ENCODE measurements at regions not wholly inside any gene's neighbourhood (a gene's known extent, or its start where the extent isn't known, plus 50 kb on each side); places are given as distances from the start of the nearest gene placed in this dataset.

GRCh38 chr5:112647428-112647827 lies 90.3 kb upstream of the APC start:
- Mint-ChIP-seq H3K4me3 (no peak overlapping the region), H3K27ac (no peak overlapping the region), H3K9me3 (peaks cover 5% of the 10 kb centered on the region), H3K27me3 (ENCODE audit: low read depth) (no peaks in the 10 kb centered on the region), H3K4me1 (peaks cover 11% of the 10 kb centered on the region), H3K36me3 (no peaks in the 10 kb centered on the region)
- peak; percentile 59 for DNase-seq (ENCODE audit: low spot score)
- peak; percentile 98 for ATAC-seq
- ChIA-PET POLR2A (no interaction called here), CTCF (interaction anchor here (1.0 kb wide), 1 partner anchor 201 kb away, joined by 3 read pairs; no protein-coding TSS in a partner anchor)
- TF ChIP-seq FOXP4 (CRISPR knock-in tag; IDR thresholded peaks at IDR 0.05) (no peak), E2F1 (CRISPR knock-in tag; IDR thresholded peaks at IDR 0.05) (no peak), ATF1 (CRISPR knock-in tag; IDR thresholded peaks at IDR 0.05) (no peak), TEAD4 (CRISPR knock-in tag; IDR thresholded peaks at IDR 0.05) (no peak)
- TF ChIP-seq, protein P1, sequence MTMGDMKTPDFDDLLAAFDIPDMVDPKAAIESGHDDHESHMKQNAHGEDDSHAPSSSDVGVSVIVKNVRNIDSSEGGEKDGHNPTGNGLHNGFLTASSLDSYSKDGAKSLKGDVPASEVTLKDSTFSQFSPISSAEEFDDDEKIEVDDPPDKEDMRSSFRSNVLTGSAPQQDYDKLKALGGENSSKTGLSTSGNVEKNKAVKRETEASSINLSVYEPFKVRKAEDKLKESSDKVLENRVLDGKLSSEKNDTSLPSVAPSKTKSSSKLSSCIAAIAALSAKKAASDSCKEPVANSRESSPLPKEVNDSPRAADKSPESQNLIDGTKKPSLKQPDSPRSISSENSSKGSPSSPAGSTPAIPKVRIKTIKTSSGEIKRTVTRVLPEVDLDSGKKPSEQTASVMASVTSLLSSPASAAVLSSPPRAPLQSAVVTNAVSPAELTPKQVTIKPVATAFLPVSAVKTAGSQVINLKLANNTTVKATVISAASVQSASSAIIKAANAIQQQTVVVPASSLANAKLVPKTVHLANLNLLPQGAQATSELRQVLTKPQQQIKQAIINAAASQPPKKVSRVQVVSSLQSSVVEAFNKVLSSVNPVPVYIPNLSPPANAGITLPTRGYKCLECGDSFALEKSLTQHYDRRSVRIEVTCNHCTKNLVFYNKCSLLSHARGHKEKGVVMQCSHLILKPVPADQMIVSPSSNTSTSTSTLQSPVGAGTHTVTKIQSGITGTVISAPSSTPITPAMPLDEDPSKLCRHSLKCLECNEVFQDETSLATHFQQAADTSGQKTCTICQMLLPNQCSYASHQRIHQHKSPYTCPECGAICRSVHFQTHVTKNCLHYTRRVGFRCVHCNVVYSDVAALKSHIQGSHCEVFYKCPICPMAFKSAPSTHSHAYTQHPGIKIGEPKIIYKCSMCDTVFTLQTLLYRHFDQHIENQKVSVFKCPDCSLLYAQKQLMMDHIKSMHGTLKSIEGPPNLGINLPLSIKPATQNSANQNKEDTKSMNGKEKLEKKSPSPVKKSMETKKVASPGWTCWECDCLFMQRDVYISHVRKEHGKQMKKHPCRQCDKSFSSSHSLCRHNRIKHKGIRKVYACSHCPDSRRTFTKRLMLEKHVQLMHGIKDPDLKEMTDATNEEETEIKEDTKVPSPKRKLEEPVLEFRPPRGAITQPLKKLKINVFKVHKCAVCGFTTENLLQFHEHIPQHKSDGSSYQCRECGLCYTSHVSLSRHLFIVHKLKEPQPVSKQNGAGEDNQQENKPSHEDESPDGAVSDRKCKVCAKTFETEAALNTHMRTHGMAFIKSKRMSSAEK (CRISPR knock-in tag; IDR thresholded peaks at IDR 0.05; ENCODE audit: borderline replicate concordance), result peak; percentile 38; the same call in 1 of the 2 replicates

- no peak for ATAC-seq
- POLR2A ChIA-PET, result no interaction called here
- no peaks in the 10 kb centered on the region for H3K27me3 Mint-ChIP-seq (ENCODE audit: low read depth)
- TF ChIP-seq E2F1 (CRISPR knock-in tag; IDR thresholded peaks at IDR 0.05) (no peak), FOXP1 (CRISPR knock-in tag; IDR thresholded peaks at IDR 0.05; ENCODE audit: borderline replicate concordance) (no peak), NFE2L1 (CRISPR knock-in tag; IDR thresholded peaks at IDR 0.05) (no peak), ZNF671 (CRISPR knock-in tag; IDR thresholded peaks at IDR 0.05) (no peak), CREB1 (CRISPR knock-in tag; IDR thresholded peaks at IDR 0.05) (no peak), SOX15 (CRISPR knock-in tag; IDR thresholded peaks at IDR 0.05) (no peak), JUN (CRISPR knock-in tag; IDR thresholded peaks at IDR 0.05) (no peak), RORB (CRISPR knock-in tag; IDR thresholded peaks at IDR 0.05) (no peak), SP1 (CRISPR knock-in tag; conservative IDR thresholded peaks at IDR 0.05) (no peak), ZNF232 (CRISPR knock-in tag; IDR thresholded peaks at IDR 0.05) (no peak), CBFB (CRISPR knock-in tag; IDR thresholded peaks at IDR 0.05; ENCODE audit: low read depth) (no peak), FOXJ3 (CRISPR knock-in tag; IDR thresholded peaks at IDR 0.05; ENCODE audit: borderline replicate concordance) (no peak), KAT7 (CRISPR knock-in tag; IDR thresholded peaks at IDR 0.05; ENCODE audit: borderline replicate concordance) (no peak)
- TF ChIP-seq, protein P2, sequence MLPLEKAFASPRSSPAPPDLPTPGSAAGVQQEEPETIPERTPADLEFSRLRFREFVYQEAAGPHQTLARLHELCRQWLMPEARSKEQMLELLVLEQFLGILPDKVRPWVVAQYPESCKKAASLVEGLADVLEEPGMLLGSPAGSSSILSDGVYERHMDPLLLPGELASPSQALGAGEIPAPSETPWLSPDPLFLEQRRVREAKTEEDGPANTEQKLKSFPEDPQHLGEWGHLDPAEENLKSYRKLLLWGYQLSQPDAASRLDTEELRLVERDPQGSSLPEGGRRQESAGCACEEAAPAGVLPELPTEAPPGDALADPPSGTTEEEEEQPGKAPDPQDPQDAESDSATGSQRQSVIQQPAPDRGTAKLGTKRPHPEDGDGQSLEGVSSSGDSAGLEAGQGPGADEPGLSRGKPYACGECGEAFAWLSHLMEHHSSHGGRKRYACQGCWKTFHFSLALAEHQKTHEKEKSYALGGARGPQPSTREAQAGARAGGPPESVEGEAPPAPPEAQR (CRISPR knock-in tag; IDR thresholded peaks at IDR 0.05), result no peak
- TF ChIP-seq, protein P3, sequence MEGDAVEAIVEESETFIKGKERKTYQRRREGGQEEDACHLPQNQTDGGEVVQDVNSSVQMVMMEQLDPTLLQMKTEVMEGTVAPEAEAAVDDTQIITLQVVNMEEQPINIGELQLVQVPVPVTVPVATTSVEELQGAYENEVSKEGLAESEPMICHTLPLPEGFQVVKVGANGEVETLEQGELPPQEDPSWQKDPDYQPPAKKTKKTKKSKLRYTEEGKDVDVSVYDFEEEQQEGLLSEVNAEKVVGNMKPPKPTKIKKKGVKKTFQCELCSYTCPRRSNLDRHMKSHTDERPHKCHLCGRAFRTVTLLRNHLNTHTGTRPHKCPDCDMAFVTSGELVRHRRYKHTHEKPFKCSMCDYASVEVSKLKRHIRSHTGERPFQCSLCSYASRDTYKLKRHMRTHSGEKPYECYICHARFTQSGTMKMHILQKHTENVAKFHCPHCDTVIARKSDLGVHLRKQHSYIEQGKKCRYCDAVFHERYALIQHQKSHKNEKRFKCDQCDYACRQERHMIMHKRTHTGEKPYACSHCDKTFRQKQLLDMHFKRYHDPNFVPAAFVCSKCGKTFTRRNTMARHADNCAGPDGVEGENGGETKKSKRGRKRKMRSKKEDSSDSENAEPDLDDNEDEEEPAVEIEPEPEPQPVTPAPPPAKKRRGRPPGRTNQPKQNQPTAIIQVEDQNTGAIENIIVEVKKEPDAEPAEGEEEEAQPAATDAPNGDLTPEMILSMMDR (IDR thresholded peaks at IDR 0.05), result no peak
- TF ChIP-seq, protein P4, sequence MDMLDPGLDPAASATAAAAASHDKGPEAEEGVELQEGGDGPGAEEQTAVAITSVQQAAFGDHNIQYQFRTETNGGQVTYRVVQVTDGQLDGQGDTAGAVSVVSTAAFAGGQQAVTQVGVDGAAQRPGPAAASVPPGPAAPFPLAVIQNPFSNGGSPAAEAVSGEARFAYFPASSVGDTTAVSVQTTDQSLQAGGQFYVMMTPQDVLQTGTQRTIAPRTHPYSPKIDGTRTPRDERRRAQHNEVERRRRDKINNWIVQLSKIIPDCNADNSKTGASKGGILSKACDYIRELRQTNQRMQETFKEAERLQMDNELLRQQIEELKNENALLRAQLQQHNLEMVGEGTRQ (CRISPR knock-in tag; IDR thresholded peaks at IDR 0.05), result no peak
- TF ChIP-seq, protein P5, sequence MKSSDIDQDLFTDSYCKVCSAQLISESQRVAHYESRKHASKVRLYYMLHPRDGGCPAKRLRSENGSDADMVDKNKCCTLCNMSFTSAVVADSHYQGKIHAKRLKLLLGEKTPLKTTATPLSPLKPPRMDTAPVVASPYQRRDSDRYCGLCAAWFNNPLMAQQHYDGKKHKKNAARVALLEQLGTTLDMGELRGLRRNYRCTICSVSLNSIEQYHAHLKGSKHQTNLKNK (CRISPR knock-in tag; IDR thresholded peaks at IDR 0.05), result no peak
Observed at GRCh38 chr5:112648264-112648663, 89.4 kb upstream of the APC start.

More at GRCh38 chr5:112648264-112648663, 89.4 kb upstream of the APC start:
- DNase-seq (ENCODE audit: low spot score), result no peak
- H3K27ac Mint-ChIP-seq, result no peak overlapping the region
- H3K36me3 Mint-ChIP-seq, result no peaks in the 10 kb centered on the region
- H3K4me3 Mint-ChIP-seq, result no peak overlapping the region
- CTCF ChIA-PET, result no interaction called here
- peaks cover 9% of the 10 kb centered on the region for H3K9me3 Mint-ChIP-seq
- H3K4me1 Mint-ChIP-seq, result peaks cover 11% of the 10 kb centered on the region

Measured in WTC11 (cell line).